Progenitor cell of endocrine pancreas (in vitro differentiated cells): ENCODE measurements at regions not wholly inside any gene's neighbourhood (a gene's known extent, or its start where the extent isn't known, plus 50 kb on each side); places are given as distances from the start of the nearest gene placed in this dataset.

Experiments
- DNase-seq: peaks from one replicate; pipeline ENCODE4 v3.0.0; 2021; ENCODE audit warnings: low spot score; ENCODE audit not compliant: unreplicated experiment
- H3K27ac Mint-ChIP-seq: 2 replicates; pipeline ENCODE4 v1.8.0; 2021; ENCODE audit warnings: mild to moderate bottlenecking, moderate library complexity, mixed read lengths
- H3K27me3 Mint-ChIP-seq: 2 replicates; pipeline ENCODE4 v1.8.0; 2021; ENCODE audit warnings: mixed read lengths
- H3K36me3 Mint-ChIP-seq: 2 replicates; pipeline ENCODE4 v1.8.0; 2022; ENCODE audit warnings: mixed read lengths; ENCODE audit not compliant: insufficient read depth
- H3K4me1 Mint-ChIP-seq: 2 replicates; pipeline ENCODE4 v1.8.0; 2021; ENCODE audit warnings: low read depth, mixed read lengths
- H3K4me3 Mint-ChIP-seq: 2 replicates; pipeline ENCODE4 v1.8.0; 2021; ENCODE audit warnings: low read depth, mild to moderate bottlenecking, moderate library complexity, mixed read lengths
- H3K9me3 Mint-ChIP-seq: 2 replicates; pipeline ENCODE4 v1.8.0; 2021; ENCODE audit warnings: low read depth, mixed read lengths
- CTCF ChIP-seq: fragments of 200-600 bp; sonication (generic); IDR thresholded peaks from one replicate; pipeline ENCODE4 v1.5.0; 2021; ENCODE audit warnings: antibody characterized with exemption, mild to moderate bottlenecking; ENCODE audit not compliant: unreplicated experiment

- no peak overlapping the region for H3K27ac Mint-ChIP-seq
- H3K9me3 Mint-ChIP-seq: no peaks in the 10 kb centered on the region
- no peak overlapping the region for H3K4me3 Mint-ChIP-seq
- H3K4me1 Mint-ChIP-seq: peaks cover 7% of the 10 kb centered on the region
- H3K27me3 Mint-ChIP-seq: no peaks in the 10 kb centered on the region
- H3K36me3 Mint-ChIP-seq: no peaks in the 10 kb centered on the region
- no peak for DNase-seq
- no peak for TF ChIP-seq CTCF
Observed at GRCh38 chr3:74787011-74787410, 172.6 kb upstream of the CNTN3 start.

- Mint-ChIP-seq H3K36me3 (no peaks in the 10 kb centered on the region), H3K9me3 (no peaks in the 10 kb centered on the region), H3K27ac (no peak overlapping the region), H3K27me3 (no peaks in the 10 kb centered on the region), H3K4me3 (no peak overlapping the region), H3K4me1 (peaks cover 6% of the 10 kb centered on the region)
- no peak for TF ChIP-seq CTCF
- DNase-seq: no peak
Observed at GRCh38 chr3:74771401-74771800, 156.9 kb upstream of the CNTN3 start.

- no peaks in the 10 kb centered on the region for H3K9me3 Mint-ChIP-seq
Observed at GRCh38 chr3:74768010-74768409, 153.6 kb upstream of the CNTN3 start.

GRCh38 chr3:74766405-74766804, 151.9 kb upstream of the CNTN3 start:
- Mint-ChIP-seq H3K4me1 (no peaks in the 10 kb centered on the region), H3K36me3 (no peaks in the 10 kb centered on the region), H3K9me3 (no peaks in the 10 kb centered on the region), H3K27ac (no peak overlapping the region), H3K4me3 (no peak overlapping the region), H3K27me3 (no peaks in the 10 kb centered on the region)
- no peak for TF ChIP-seq CTCF
- DNase-seq: no peak

More at GRCh38 chr3:74768010-74768409, 153.6 kb upstream of the CNTN3 start:
- no peak overlapping the region for H3K4me3 Mint-ChIP-seq
- no peaks in the 10 kb centered on the region for H3K4me1 Mint-ChIP-seq
- no peak overlapping the region for H3K27ac Mint-ChIP-seq
- DNase-seq: no peak
- no peak for TF ChIP-seq CTCF
- H3K36me3 Mint-ChIP-seq: no peaks in the 10 kb centered on the region
- H3K27me3 Mint-ChIP-seq: no peaks in the 10 kb centered on the region

GRCh38 chr3:74763830-74764229, 149.4 kb upstream of the CNTN3 start:
- no peak overlapping the region for H3K27ac Mint-ChIP-seq
- H3K27me3 Mint-ChIP-seq: no peaks in the 10 kb centered on the region
- H3K4me1 Mint-ChIP-seq: no peaks in the 10 kb centered on the region

More at GRCh38 chr3:74763830-74764229, 149.4 kb upstream of the CNTN3 start:
- no peak for TF ChIP-seq CTCF
- no peaks in the 10 kb centered on the region for H3K36me3 Mint-ChIP-seq
- H3K4me3 Mint-ChIP-seq: no peak overlapping the region
- no peak for DNase-seq
- H3K9me3 Mint-ChIP-seq: peaks cover 2% of the 10 kb centered on the region
